CD14-positive monocyte (primary cell): ENCODE measurements at regions not wholly inside any gene's neighbourhood (a gene's known extent, or its start where the extent isn't known, plus 50 kb on each side); places are given as distances from the start of the nearest gene placed in this dataset.

Experiments used
- DNase-seq, 3 donors: peaks; one replicate each; pipeline ENCODE4 v3.0.0-alpha.2; 2011 to 2022
- H2AFZ ChIP-seq: 2 replicates; pipeline ENCODE4 v1.6.0; 2012; ENCODE audit warnings: mild to moderate bottlenecking, low read depth, low read length, inconsistent platforms; ENCODE audit not compliant: insufficient read depth, poor library complexity, severe bottlenecking
- H3K27ac ChIP-seq, 2 donors: 1 replicate in 1 of 2; 2 replicates in 1 of 2; pipeline ENCODE4 v1.5.1; 2012 to 2013; ENCODE audit warnings: low read length in 2 of 2, control low read depth in 1 of 2, inconsistent platforms in 1 of 2, low read depth in 1 of 2, mild to moderate bottlenecking in 1 of 2
- H3K27me3 ChIP-seq, 2 donors: one replicate each; pipeline versions ENCODE4 v1.6.0 to v1.6.1; 2011 to 2013; ENCODE audit warnings: low read length in 2 of 2; ENCODE audit not compliant: control insufficient read depth in 2 of 2, insufficient read depth in 2 of 2
- H3K36me3 ChIP-seq, 2 donors: replicated peaks in 1 of 2; 1 replicate in 1 of 2; 2 replicates in 1 of 2; pipeline versions ENCODE4 v1.5.1 to v1.6.1; 2012 to 2013; ENCODE audit warnings: low read length in 2 of 2, control low read depth in 1 of 2, inconsistent platforms in 1 of 2, mild to moderate bottlenecking in 1 of 2; ENCODE audit not compliant: insufficient read depth in 2 of 2, control insufficient read depth in 1 of 2
- H3K4me1 ChIP-seq, 2 donors: 1 replicate in 1 of 2; 2 replicates in 1 of 2; pipeline versions ENCODE4 v1.5.1 to v1.6.1; 2012 to 2013; ENCODE audit warnings: low read length in 2 of 2, control low read depth in 1 of 2, inconsistent platforms in 1 of 2, mild to moderate bottlenecking in 1 of 2, moderate library complexity in 1 of 2; ENCODE audit not compliant: insufficient read depth in 2 of 2, control insufficient read depth in 1 of 2
- H3K4me2 ChIP-seq: replicated peaks from 2 replicates; pipeline ENCODE3; 2012; ENCODE audit warnings: low read length, moderate library complexity, mild to moderate bottlenecking; ENCODE audit not compliant: poor library complexity, severe bottlenecking; ENCODE audit errors: extremely low read depth
- H3K4me3 ChIP-seq, 3 experiments: fragments of 200-600 bp in 1 of 3; sonication (generic) in 1 of 3; replicated peaks in 1 of 3; 1 replicate in 2 of 3; 2 replicates in 1 of 3; pipeline ENCODE4 v1.5.1; 2011 to 2013; ENCODE audit warnings: low read length in 3 of 3, mild to moderate bottlenecking in 3 of 3, control low read depth in 2 of 3, low read depth in 2 of 3, inconsistent platforms in 1 of 3, moderate library complexity in 1 of 3
- H3K79me2 ChIP-seq: 2 replicates; pipeline ENCODE4 v1.6.0; 2012; ENCODE audit warnings: mild to moderate bottlenecking, control low read depth, inconsistent platforms, low read length, moderate library complexity; ENCODE audit not compliant: insufficient read depth
- H3K9ac ChIP-seq: 2 replicates; pipeline ENCODE4 v1.6.0; 2017; ENCODE audit warnings: low read length, mild to moderate bottlenecking; ENCODE audit not compliant: insufficient read depth, poor library complexity, severe bottlenecking
- H3K9me3 ChIP-seq, 2 donors: replicated peaks in 1 of 2; 1 replicate in 1 of 2; 2 replicates in 1 of 2; pipeline versions ENCODE4 v1.5.1 to v1.6.1; 2012 to 2013; ENCODE audit warnings: low read length in 2 of 2, control low read depth in 1 of 2; ENCODE audit not compliant: control insufficient read depth in 1 of 2, insufficient read depth in 1 of 2
- H4K20me1 ChIP-seq: 2 replicates; pipeline ENCODE4 v1.6.0; 2012; ENCODE audit warnings: mild to moderate bottlenecking, low read length, control low read depth, moderate library complexity; ENCODE audit not compliant: insufficient read depth
- H3K27ac Mint-ChIP-seq, 7 donors: one replicate each; pipeline ENCODE4 v1.8.0; 2020; ENCODE audit warnings: mild to moderate bottlenecking in 7 of 7, mixed read lengths in 7 of 7, moderate library complexity in 6 of 7, inconsistent platforms in 2 of 7
- H3K27me3 Mint-ChIP-seq, 3 donors: one replicate each; pipeline ENCODE4 v1.8.0; 2021 to 2022; ENCODE audit warnings: low read depth in 3 of 3, mild to moderate bottlenecking in 3 of 3, mixed read lengths in 3 of 3, moderate library complexity in 3 of 3, inconsistent platforms in 1 of 3
- H3K36me3 Mint-ChIP-seq, 2 donors: one replicate each; pipeline ENCODE4 v1.8.0; 2020; ENCODE audit warnings: mixed read lengths in 2 of 2, inconsistent platforms in 1 of 2, mild to moderate bottlenecking in 1 of 2
- H3K4me1 Mint-ChIP-seq: one replicate; pipeline ENCODE4 v1.8.0; 2020; ENCODE audit warnings: mild to moderate bottlenecking, mixed read lengths
- H3K4me3 Mint-ChIP-seq, 2 donors: one replicate each; pipeline ENCODE4 v1.8.0; 2020; ENCODE audit warnings: mild to moderate bottlenecking in 2 of 2, mixed read lengths in 2 of 2, moderate library complexity in 1 of 2
- H3K9me3 Mint-ChIP-seq, 7 donors: one replicate each; pipeline ENCODE4 v1.8.0; 2020 to 2022; ENCODE audit warnings: mixed read lengths in 7 of 7, mild to moderate bottlenecking in 6 of 7, moderate library complexity in 6 of 7, inconsistent platforms in 2 of 7
- WGBS: methylation state at CpG from one replicate; pipeline ENCODE4 v1.1.5; 2013; ENCODE audit warnings: missing lambda C conversion rate; ENCODE audit not compliant: insufficient coverage; 5-methylcytosine and 5-hydroxymethylcytosine counted together
- intact Hi-C, 2 donors: fragments of 100-400 bp; cut with micrococcal nuclease; formaldehyde crosslinking; loops; one replicate each; pipeline versions ENCODE4 v1.15.0 to v1.15.1; 2023
- TF ChIP-seq, protein P1 (sequence below): fragments of 200-600 bp; IDR thresholded peaks from one replicate; pipeline ENCODE4 v1.8.0; 2022; ENCODE audit warnings: antibody characterized with exemption, mild to moderate bottlenecking

DNA sequence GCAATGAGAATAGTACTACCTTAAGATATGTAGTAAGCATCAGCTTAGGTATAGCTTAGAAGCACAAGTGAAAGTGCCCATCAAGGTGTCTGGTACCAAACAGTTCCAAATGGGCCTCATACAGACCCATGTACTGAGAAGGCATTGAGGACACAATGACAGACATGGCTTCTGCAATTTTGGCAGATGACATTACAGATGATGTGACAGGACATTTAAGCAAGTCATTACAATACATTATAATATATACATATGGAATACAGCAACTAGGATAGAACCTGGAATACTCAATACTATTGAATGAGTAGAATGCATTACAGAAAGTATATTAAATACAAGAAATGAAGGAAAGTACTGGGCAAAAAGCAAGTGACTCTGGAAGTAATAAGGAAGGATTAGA lies 256.4 kb downstream of the GXYLT1 start:
- intact Hi-C loops = no loop called here
- TF ChIP-seq, protein P1, sequence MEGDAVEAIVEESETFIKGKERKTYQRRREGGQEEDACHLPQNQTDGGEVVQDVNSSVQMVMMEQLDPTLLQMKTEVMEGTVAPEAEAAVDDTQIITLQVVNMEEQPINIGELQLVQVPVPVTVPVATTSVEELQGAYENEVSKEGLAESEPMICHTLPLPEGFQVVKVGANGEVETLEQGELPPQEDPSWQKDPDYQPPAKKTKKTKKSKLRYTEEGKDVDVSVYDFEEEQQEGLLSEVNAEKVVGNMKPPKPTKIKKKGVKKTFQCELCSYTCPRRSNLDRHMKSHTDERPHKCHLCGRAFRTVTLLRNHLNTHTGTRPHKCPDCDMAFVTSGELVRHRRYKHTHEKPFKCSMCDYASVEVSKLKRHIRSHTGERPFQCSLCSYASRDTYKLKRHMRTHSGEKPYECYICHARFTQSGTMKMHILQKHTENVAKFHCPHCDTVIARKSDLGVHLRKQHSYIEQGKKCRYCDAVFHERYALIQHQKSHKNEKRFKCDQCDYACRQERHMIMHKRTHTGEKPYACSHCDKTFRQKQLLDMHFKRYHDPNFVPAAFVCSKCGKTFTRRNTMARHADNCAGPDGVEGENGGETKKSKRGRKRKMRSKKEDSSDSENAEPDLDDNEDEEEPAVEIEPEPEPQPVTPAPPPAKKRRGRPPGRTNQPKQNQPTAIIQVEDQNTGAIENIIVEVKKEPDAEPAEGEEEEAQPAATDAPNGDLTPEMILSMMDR = no peak
- no peaks in the 10 kb centered on the region for H3K4me1 ChIP-seq
- no peaks in the 10 kb centered on the region for H3K79me2 ChIP-seq
- no peak overlapping the region for H3K4me2 ChIP-seq
- H3K27me3 Mint-ChIP-seq = peaks cover 0 to 2% (median 0%) of the 10 kb centered on the region in 3 donors
- H2AFZ ChIP-seq = no peak overlapping the region
- no peaks in the 10 kb centered on the region for H3K27me3 ChIP-seq
- no peaks in the 10 kb centered on the region for H3K36me3 ChIP-seq
- no peak for DNase-seq
- H3K36me3 Mint-ChIP-seq = no peaks in the 10 kb centered on the region
- H3K9ac ChIP-seq = no peak overlapping the region
- no peak overlapping the region for H3K4me3 ChIP-seq
- H3K4me1 Mint-ChIP-seq = no peaks in the 10 kb centered on the region
- no peaks in the 10 kb centered on the region for H4K20me1 ChIP-seq
- H3K9me3 Mint-ChIP-seq = peaks cover 0 to 1% (median 0%) of the 10 kb centered on the region in 7 donors
- H3K27ac Mint-ChIP-seq = no peak overlapping the region
- H3K4me3 Mint-ChIP-seq = no peak overlapping the region
- H3K27ac ChIP-seq = no peak overlapping the region
- H3K9me3 ChIP-seq = no peaks in the 10 kb centered on the region

DNA sequence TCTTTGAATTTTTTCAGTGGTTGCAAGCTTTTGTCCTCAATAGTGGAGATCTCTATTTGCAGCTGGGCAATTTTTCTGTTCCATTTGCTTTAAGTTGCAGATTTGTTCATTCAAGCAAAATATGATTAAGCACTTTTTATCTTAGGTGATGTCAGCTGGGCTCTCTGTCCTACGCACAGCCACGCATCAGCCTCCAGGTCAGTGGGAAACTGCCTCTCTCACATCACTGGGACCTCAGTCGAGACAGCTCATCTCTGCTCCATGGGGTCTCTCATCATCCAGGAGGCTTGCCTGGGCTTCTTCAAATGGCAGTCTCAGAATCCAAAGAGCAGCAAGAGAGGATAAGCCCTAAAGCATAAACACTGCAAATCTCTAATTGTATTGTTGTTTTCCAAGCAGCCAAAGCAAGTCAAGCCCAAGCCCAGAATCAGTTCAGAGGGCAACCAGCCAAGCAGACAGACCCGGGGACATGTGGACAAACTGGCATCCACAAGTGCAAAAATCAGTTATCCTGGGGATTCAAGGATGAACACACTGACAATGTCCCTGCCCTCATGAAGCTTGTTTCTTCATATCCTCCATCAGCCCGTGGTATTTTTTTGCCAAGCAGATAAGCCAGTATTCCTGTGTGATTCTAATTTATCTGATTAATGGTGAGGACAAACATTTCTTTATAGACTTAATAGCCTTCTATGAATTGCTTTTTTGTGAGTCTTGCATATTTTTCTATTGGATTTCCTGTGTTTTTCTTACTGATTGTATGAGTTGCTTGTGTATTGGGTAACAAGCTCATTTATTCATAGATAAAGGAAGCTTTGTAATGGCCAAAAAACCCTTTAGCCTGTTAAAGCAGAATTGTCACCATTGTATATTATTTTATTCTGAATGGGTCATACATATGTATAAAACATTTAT lies 262.5 kb downstream of the GXYLT1 start:
- Histone ChIP-seq H3K27me3 (no peaks in the 10 kb centered on the region), H4K20me1 (no peaks in the 10 kb centered on the region), H3K9me3 (peaks cover 0 to 10% of the 10 kb centered on the region in 2 donors), H2AFZ (no peak overlapping the region), H3K27ac (no peak overlapping the region), H3K4me2 (no peak overlapping the region), H3K4me3 (no peak overlapping the region), H3K4me1 (no peaks in the 10 kb centered on the region), H3K79me2 (no peaks in the 10 kb centered on the region), H3K36me3 (no peaks in the 10 kb centered on the region), H3K9ac (no peak overlapping the region)
- intact Hi-C loops = no loop called here
- no peaks in the 10 kb centered on the region for H3K4me1 Mint-ChIP-seq
- H3K36me3 Mint-ChIP-seq = no peaks in the 10 kb centered on the region
- H3K27ac Mint-ChIP-seq = peak overlapping the region in 1 of 7 donors; percentile 31
- TF ChIP-seq, protein P1 = no peak
- peaks cover 0 to 13% (median 5%) of the 10 kb centered on the region in 7 donors for H3K9me3 Mint-ChIP-seq
- DNase-seq = no peak
- H3K27me3 Mint-ChIP-seq = peaks cover 0 to 5% (median 3%) of the 10 kb centered on the region in 3 donors
- H3K4me3 Mint-ChIP-seq = no peak overlapping the region
- 97% methylated on average over 3 of the region's 5 CpGs for WGBS
